Muscle layer of colon (tissue), 2 donors: ENCODE measurements at regions not wholly inside any gene's neighbourhood (a gene's known extent, or its start where the extent isn't known, plus 50 kb on each side); places are given as distances from the start of the nearest gene placed in this dataset.
"Not testable (repeated sequence)": the region's sequence is repeated elsewhere in the genome, so short reads cannot be mapped to it uniquely, and the experiment has no call there.

Experiments used
- H3K27ac ChIP-seq: one replicate; pipeline ENCODE4 v1.7.0; 2013; ENCODE audit warnings: low read depth, mild to moderate bottlenecking, low read length, moderate library complexity
- H3K27me3 ChIP-seq, 2 donors: one replicate each; pipeline ENCODE4 v1.7.0; 2013; ENCODE audit warnings: low read length in 2 of 2, mild to moderate bottlenecking in 2 of 2; ENCODE audit not compliant: insufficient read depth in 2 of 2, control insufficient read depth in 1 of 2
- H3K36me3 ChIP-seq: one replicate; pipeline ENCODE4 v1.7.0; 2013; ENCODE audit warnings: mild to moderate bottlenecking, low read length; ENCODE audit not compliant: insufficient read depth
- H3K4me1 ChIP-seq: one replicate; pipeline ENCODE4 v1.7.0; 2013; ENCODE audit warnings: mild to moderate bottlenecking, low read length; ENCODE audit not compliant: insufficient read depth
- H3K4me3 ChIP-seq, 2 donors: one replicate each; pipeline ENCODE4 v1.7.0; 2013; ENCODE audit warnings: low read length in 2 of 2, low read depth in 1 of 2, mild to moderate bottlenecking in 1 of 2, moderate library complexity in 1 of 2
- H3K9ac ChIP-seq: one replicate; pipeline ENCODE4 v1.7.0; 2013; ENCODE audit warnings: low read length
- H3K9me3 ChIP-seq: one replicate; pipeline ENCODE4 v1.7.0; 2013; ENCODE audit warnings: mild to moderate bottlenecking, low read length
- donor health status: abdominal sarcoma.
- donor health status: Adenocarcinoma of cecum.

GRCh38 chr6:74519163-74519562 is 686.7 kb downstream of the COL12A1 start:
- Histone ChIP-seq H3K9me3 (no peaks in the 10 kb centered on the region), H3K4me1 (no peaks in the 10 kb centered on the region), H3K4me3 (no peak overlapping the region), H3K9ac (no peak overlapping the region), H3K27ac (no peak overlapping the region), H3K27me3 (no peaks in the 10 kb centered on the region), H3K36me3 (no peaks in the 10 kb centered on the region)

DNA sequence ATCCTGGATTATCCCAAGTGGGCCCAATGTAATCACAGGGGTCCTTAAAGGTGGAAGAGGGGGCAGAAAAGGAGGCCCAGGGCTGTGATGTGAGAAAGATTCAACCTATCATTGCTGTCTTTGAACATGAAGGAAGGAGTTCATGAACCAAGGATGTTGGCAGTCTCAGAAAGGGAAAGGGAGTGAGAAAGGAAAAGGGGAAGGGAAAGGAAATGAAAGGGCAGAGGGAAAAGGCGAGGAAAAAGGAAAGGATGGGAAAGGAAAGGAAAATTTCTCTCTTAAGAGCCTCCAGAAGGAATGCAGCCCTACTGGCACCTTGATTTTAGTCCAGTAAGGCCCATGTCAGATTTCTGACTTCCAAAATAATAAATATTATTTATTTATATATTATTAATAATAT is 687.8 kb downstream of the COL12A1 start:
- no peaks in the 10 kb centered on the region for H3K4me1 ChIP-seq
- H3K27ac ChIP-seq = no peak overlapping the region
- H3K9me3 ChIP-seq = no peaks in the 10 kb centered on the region
- no peaks in the 10 kb centered on the region for H3K27me3 ChIP-seq
- H3K36me3 ChIP-seq = no peaks in the 10 kb centered on the region
- no peak overlapping the region for H3K4me3 ChIP-seq
- no peak overlapping the region for H3K9ac ChIP-seq

DNA sequence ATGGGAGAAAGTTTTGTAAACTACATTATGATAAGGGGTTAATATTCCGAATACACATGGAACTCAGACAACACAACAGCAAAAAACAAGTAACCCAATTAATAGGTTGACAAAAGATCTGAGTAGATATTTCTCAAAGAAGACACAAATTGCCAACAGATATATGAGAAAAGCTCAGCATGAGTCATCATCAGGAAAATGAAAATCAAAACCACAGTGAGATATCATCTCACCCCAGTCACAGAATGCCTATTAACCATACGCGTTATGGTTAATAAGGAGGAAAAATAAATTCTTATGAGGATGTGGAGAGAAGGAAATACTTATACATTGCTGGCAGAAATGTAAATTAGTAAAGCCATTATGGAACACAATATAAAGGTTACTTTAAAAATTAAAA is 695.0 kb downstream of the COL12A1 start:
- no peak overlapping the region for H3K27ac ChIP-seq
- no peak overlapping the region for H3K4me3 ChIP-seq
- H3K27me3 ChIP-seq = no peaks in the 10 kb centered on the region

GRCh38 chr6:74507649-74508048 is 698.2 kb downstream of the COL12A1 start:
- Histone ChIP-seq H3K4me1 (no peaks in the 10 kb centered on the region), H3K27me3 (no peaks in the 10 kb centered on the region), H3K9me3 (peaks cover 4% of the 10 kb centered on the region), H3K36me3 (no peaks in the 10 kb centered on the region), H3K27ac (no peak overlapping the region), H3K9ac (no peak overlapping the region), H3K4me3 (no peak overlapping the region)

More for the DNA sequence above, 695.0 kb downstream of the COL12A1 start:
- H3K4me1 ChIP-seq = no peaks in the 10 kb centered on the region
- H3K9ac ChIP-seq = no peak overlapping the region
- no peaks in the 10 kb centered on the region for H3K9me3 ChIP-seq
- no peaks in the 10 kb centered on the region for H3K36me3 ChIP-seq

DNA sequence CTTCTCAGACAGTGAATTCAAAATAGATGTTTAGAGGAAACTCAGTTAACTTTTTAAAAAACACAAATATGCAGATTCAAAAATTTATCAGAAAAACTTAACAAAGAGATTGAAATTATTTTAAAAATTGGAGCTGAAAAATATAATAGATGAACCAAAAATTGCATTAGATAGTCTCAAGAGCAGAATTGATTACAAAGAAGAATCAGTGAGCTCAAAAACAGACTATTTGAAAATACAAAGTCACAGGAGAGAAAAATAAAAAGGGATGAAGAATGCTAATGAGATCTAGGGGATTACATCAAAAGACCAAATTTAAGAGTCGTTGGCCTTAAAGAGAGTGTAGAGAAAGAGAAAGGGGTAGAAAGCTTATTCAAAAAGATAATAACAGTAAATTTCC is 700.5 kb downstream of the COL12A1 start:
- Histone ChIP-seq H3K36me3 (no peaks in the 10 kb centered on the region), H3K27ac (no peak overlapping the region)

DNA sequence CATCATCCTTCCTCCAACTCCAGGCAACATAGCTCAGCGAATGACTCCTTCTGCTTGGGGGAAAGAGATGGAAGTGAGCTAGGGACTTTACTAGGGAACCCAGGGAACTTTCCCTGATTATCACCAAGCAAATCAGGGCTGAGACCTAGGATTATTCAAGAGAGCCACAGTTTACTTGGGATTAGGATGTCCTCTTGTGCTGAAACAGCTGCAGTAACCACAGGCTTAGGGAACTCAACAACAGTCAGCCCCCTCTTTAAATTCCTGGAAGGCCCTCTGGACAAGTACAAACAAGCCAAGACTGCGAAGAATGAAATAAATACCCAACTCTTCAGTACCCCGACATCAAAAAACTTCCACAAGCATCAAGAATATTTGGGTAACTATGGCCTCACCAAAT is 700.9 kb downstream of the COL12A1 start:
- no peak overlapping the region for H3K4me3 ChIP-seq
- peaks cover 4% of the 10 kb centered on the region for H3K9me3 ChIP-seq
- H3K36me3 ChIP-seq = no peaks in the 10 kb centered on the region
- no peaks in the 10 kb centered on the region for H3K27me3 ChIP-seq
- H3K4me1 ChIP-seq = no peaks in the 10 kb centered on the region
- no peak overlapping the region for H3K9ac ChIP-seq
- no peak overlapping the region for H3K27ac ChIP-seq

More for the DNA sequence above, 700.5 kb downstream of the COL12A1 start:
- Histone ChIP-seq H3K9me3 (peaks cover 4% of the 10 kb centered on the region), H3K4me1 (no peaks in the 10 kb centered on the region), H3K4me3 (no peak overlapping the region), H3K9ac (no peak overlapping the region), H3K27me3 (no peaks in the 10 kb centered on the region)

DNA sequence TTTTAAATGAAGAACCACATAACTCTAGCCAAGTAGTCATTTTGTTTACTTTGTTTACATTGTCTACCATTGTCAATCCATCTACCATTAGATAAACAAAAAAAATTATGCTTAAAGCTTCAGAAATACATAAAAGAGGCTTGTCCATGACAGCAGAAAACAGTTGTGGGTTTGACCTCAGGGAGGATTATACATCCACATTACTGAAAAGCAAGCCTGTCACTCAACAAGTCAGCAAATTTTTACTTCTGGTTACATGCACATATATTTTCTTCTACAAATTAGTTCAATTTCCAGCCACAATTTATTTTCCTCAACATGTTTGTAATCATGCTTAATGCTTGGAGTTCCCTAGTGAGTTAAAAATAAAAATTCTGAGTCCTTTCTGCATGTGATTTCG is 713.3 kb downstream of the COL12A1 start:
- H3K9me3 ChIP-seq = no peaks in the 10 kb centered on the region
- H3K9ac ChIP-seq = no peak overlapping the region
- H3K27ac ChIP-seq = no peak overlapping the region
- no peaks in the 10 kb centered on the region for H3K4me1 ChIP-seq
- no peaks in the 10 kb centered on the region for H3K27me3 ChIP-seq
- no peak overlapping the region for H3K4me3 ChIP-seq
- no peaks in the 10 kb centered on the region for H3K36me3 ChIP-seq

GRCh38 chr6:74491844-74492374 is 713.9 kb downstream of the COL12A1 start:
- Histone ChIP-seq H3K36me3 (no peaks in the 10 kb centered on the region), H3K27me3 (no peaks in the 10 kb centered on the region), H3K9me3 (no peaks in the 10 kb centered on the region), H3K9ac (no peak overlapping the region), H3K4me3 (no peak overlapping the region), H3K27ac (no peak overlapping the region), H3K4me1 (no peaks in the 10 kb centered on the region)

GRCh38 chr6:74488726-74489125 is 717.1 kb downstream of the COL12A1 start:
- H3K9me3 ChIP-seq, H3K27me3 ChIP-seq, H3K27ac ChIP-seq, H3K4me1 ChIP-seq, H3K36me3 ChIP-seq, H3K9ac ChIP-seq, H3K4me3 ChIP-seq: not testable (repeated sequence)

- Histone ChIP-seq H3K27ac (no peak overlapping the region), H3K36me3 (no peaks in the 10 kb centered on the region), H3K9ac (no peak overlapping the region), H3K27me3 (no peaks in the 10 kb centered on the region), H3K4me1 (no peaks in the 10 kb centered on the region), H3K4me3 (no peak overlapping the region), H3K9me3 (no peaks in the 10 kb centered on the region)
These were observed 723.7 kb downstream of the COL12A1 start for GRCh38 chr6:74482180-74482579.

DNA sequence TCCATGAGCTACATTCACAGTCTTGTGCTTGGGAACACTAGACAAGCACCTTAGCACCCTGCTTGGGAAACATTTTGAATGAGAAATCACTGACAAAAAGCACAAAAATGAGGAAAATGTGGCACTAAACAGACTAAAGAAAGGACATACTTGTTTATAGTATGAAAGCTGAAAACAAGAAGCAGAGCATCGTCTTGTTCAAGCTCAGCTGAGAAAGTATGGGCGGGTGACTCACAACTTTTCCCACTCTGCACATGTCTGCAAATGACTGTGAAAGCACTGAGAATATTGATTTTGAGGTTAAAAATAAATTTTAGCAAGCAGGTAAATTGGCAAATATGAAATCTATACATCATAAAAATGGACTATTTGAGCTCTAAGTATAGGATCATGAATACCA is 725.3 kb downstream of the COL12A1 start:
- no peaks in the 10 kb centered on the region for H3K9me3 ChIP-seq
- no peak overlapping the region for H3K9ac ChIP-seq
- no peaks in the 10 kb centered on the region for H3K27me3 ChIP-seq
- no peak overlapping the region for H3K4me3 ChIP-seq
- H3K27ac ChIP-seq = no peak overlapping the region
- no peaks in the 10 kb centered on the region for H3K4me1 ChIP-seq
- no peaks in the 10 kb centered on the region for H3K36me3 ChIP-seq

DNA sequence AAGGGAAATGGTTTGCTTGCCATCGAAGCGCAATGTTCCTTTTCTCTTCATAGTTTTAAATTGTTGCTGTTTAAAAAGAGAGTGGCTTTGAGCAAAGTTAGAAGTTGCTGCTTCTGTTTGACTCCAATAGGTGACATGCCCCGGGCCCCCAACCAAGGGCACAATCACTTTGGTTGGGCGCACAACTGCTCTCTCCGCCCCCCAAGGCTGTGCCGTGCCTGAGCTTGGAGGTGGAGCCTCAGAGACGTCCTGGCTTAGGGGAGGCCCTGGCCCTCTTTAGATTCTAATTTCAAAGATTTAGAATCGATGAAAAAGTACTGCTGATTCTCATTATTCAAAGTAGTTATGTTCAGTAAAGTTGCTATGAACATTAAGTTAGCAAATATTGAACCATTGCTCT is 725.9 kb downstream of the COL12A1 start:
- H3K4me3 ChIP-seq = no peak overlapping the region
- no peak overlapping the region for H3K9ac ChIP-seq
- H3K9me3 ChIP-seq = no peaks in the 10 kb centered on the region
- no peak overlapping the region for H3K27ac ChIP-seq
- H3K27me3 ChIP-seq = no peaks in the 10 kb centered on the region
- no peaks in the 10 kb centered on the region for H3K4me1 ChIP-seq
- no peaks in the 10 kb centered on the region for H3K36me3 ChIP-seq
